ENCODE measurements at regions not wholly inside any gene's neighbourhood (a gene's known extent, or its start where the extent isn't known, plus 50 kb on each side); places are given as distances from the start of the nearest gene placed in this dataset.

- Histone ChIP-seq H3K4me2 (ENCODE audit: low read length) (no peak overlapping the region), H3K27ac (no peak overlapping the region), H2AFZ (no peak overlapping the region), H3K4me3 (ENCODE audit: low read depth, low read length) (no peak overlapping the region), H3K9me3 (ENCODE audit: control insufficient read depth, low read length) (no peaks in the 10 kb centered on the region), H3K27me3 (ENCODE audit: control insufficient read depth, insufficient read depth, low read length) (no peaks in the 10 kb centered on the region), H3K9ac (no peak overlapping the region), H3K4me1 (peaks cover 11% of the 10 kb centered on the region), H3K36me3 (ENCODE audit: control insufficient read depth, insufficient read depth, low read length) (no peaks in the 10 kb centered on the region), H3K79me2 (peaks cover 65% of the 10 kb centered on the region)
- TF ChIP-seq CTCF (IDR thresholded peaks at IDR 0.05), result no peak
Measured at GRCh38 chr12:107360033-107360432, 266.7 kb upstream of the CRY1 start.

- Histone ChIP-seq H3K27me3 (ENCODE audit: control insufficient read depth, insufficient read depth, low read length) (no peaks in the 10 kb centered on the region), H3K27ac (no peak overlapping the region), H3K4me1 (peaks cover 9% of the 10 kb centered on the region), H3K36me3 (ENCODE audit: control insufficient read depth, insufficient read depth, low read length) (no peaks in the 10 kb centered on the region), H3K4me2 (ENCODE audit: low read length) (no peak overlapping the region), H3K79me2 (peaks cover 67% of the 10 kb centered on the region), H3K9ac (no peak overlapping the region), H3K4me3 (ENCODE audit: low read depth, low read length) (no peak overlapping the region), H2AFZ (no peak overlapping the region), H3K9me3 (ENCODE audit: control insufficient read depth, low read length) (no peaks in the 10 kb centered on the region)
- no peak for TF ChIP-seq CTCF (IDR thresholded peaks at IDR 0.05)
Measured at GRCh38 chr12:107360482-107360881, 267.1 kb upstream of the CRY1 start.

- H3K4me2 ChIP-seq (ENCODE audit: low read length), result no peak overlapping the region
- TF ChIP-seq CTCF (IDR thresholded peaks at IDR 0.05), result no peak
- H3K27ac ChIP-seq, result no peak overlapping the region
- no peak overlapping the region for H3K4me3 ChIP-seq (ENCODE audit: low read depth, low read length)
- no peaks in the 10 kb centered on the region for H3K27me3 ChIP-seq (ENCODE audit: control insufficient read depth, insufficient read depth, low read length)
- H3K4me1 ChIP-seq, result peaks cover 6% of the 10 kb centered on the region
- peaks cover 76% of the 10 kb centered on the region for H3K79me2 ChIP-seq
- no peaks in the 10 kb centered on the region for H3K9me3 ChIP-seq (ENCODE audit: control insufficient read depth, low read length)
- no peak overlapping the region for H2AFZ ChIP-seq
- H3K9ac ChIP-seq, result no peak overlapping the region
- H3K36me3 ChIP-seq (ENCODE audit: control insufficient read depth, insufficient read depth, low read length), result no peaks in the 10 kb centered on the region
Measured at GRCh38 chr12:107361970-107362369, 268.6 kb upstream of the CRY1 start.

- Histone ChIP-seq H3K36me3 (ENCODE audit: control insufficient read depth, insufficient read depth, low read length) (no peaks in the 10 kb centered on the region), H3K27me3 (ENCODE audit: control insufficient read depth, insufficient read depth, low read length) (no peaks in the 10 kb centered on the region), H3K4me3 (ENCODE audit: low read depth, low read length) (no peak overlapping the region), H3K4me1 (peaks cover 6% of the 10 kb centered on the region), H3K27ac (no peak overlapping the region), H2AFZ (no peak overlapping the region), H3K9ac (no peak overlapping the region), H3K9me3 (ENCODE audit: control insufficient read depth, low read length) (no peaks in the 10 kb centered on the region), H3K4me2 (ENCODE audit: low read length) (no peak overlapping the region), H3K79me2 (peaks cover 77% of the 10 kb centered on the region)
- no peak for TF ChIP-seq CTCF (IDR thresholded peaks at IDR 0.05)
Measured at GRCh38 chr12:107362960-107363359, 269.6 kb upstream of the CRY1 start.

GRCh38 chr12:107364875-107365518, 271.6 kb upstream of the CRY1 start:
- Histone ChIP-seq H3K9me3 (ENCODE audit: control insufficient read depth, low read length) (no peaks in the 10 kb centered on the region), H3K27me3 (ENCODE audit: control insufficient read depth, insufficient read depth, low read length) (no peaks in the 10 kb centered on the region), H3K36me3 (ENCODE audit: control insufficient read depth, insufficient read depth, low read length) (no peaks in the 10 kb centered on the region), H3K79me2 (peaks cover 70% of the 10 kb centered on the region), H3K4me2 (ENCODE audit: low read length) (no peak overlapping the region), H3K9ac (no peak overlapping the region), H3K4me3 (ENCODE audit: low read depth, low read length) (no peak overlapping the region), H2AFZ (no peak overlapping the region), H3K27ac (no peak overlapping the region), H3K4me1 (peaks cover 2% of the 10 kb centered on the region)
- no peak for TF ChIP-seq CTCF (IDR thresholded peaks at IDR 0.05)
